Caki2 (cell line): ENCODE measurements at regions not wholly inside any gene's neighbourhood (a gene's known extent, or its start where the extent isn't known, plus 50 kb on each side); places are given as distances from the start of the nearest gene placed in this dataset.

ENCODE experiments used
- DNase-seq: peaks from one replicate; pipeline ENCODE4 v3.0.0-alpha.2; 2015; ENCODE audit warnings: low read depth
- in situ Hi-C: cut with HindIII; loops from 2 replicates; pipeline ENCODE4 v1.10.0; 2016; ENCODE audit warnings: low sequenced_read_pairs, low pct_unique_long_range_greater_than_20kb, mixed read lengths

DNA sequence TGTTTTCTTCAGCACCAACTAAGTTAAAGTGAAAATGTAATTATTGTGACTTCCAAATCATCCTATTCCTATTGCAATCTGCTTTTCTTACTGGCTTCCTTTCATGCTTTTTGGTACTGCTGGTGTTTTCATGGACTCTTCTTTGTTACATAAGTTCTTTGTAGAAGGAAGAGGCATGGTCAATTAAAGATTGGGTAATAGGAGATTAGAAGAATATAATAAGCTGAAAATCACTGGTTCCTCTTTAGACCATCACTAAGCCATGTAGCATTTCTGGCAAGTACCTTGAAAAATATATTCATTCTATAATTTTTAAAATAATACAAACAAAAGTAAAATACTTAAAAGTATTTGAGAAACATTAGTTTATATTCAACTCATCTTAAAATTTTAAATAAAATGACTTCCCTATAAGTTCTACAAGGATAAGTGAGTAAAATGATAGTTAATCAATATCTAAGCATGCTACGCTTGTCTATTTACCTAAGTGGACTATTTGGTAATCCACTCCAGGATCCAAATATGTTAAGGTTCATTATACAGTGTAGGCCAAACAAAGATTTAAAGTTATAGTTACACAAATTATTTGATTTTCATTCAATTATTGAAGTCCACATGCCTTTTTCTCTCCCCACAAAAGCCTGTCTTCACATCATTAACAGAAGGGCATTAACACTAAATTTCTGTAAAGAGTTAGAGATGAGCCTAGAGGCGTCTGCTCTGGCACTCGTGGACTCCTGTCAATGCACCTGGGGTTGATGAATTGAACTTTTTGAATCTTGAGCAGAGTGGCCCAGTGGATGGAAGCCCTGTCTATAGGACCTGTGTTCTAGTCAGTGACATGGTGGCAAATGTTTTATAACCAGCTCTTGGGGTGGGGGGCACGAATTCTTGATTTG, 408.1 kb downstream of the INHBA start:
- no peak for DNase-seq
- in situ Hi-C loops = no loop called here

DNA sequence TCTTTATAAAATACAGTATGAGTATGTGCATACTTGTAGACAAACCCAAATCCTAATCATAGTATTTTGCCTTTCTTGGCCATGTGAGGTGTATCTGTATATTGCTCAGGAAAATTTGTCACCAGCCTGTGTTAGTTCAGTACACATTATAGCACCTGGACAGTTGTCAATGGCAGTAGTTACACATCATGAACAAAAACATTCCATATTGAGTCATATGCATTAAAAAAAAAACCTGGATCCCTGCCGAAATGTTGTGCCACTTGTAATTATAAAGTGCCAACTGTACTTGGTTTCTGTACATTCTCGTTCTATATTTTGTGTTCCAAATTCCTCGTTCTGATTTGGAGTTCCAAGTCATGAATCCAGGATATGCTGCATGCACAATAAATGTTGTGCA, 410.4 kb downstream of the INHBA start:
- in situ Hi-C loops = no loop called here
- DNase-seq = no peak

DNA sequence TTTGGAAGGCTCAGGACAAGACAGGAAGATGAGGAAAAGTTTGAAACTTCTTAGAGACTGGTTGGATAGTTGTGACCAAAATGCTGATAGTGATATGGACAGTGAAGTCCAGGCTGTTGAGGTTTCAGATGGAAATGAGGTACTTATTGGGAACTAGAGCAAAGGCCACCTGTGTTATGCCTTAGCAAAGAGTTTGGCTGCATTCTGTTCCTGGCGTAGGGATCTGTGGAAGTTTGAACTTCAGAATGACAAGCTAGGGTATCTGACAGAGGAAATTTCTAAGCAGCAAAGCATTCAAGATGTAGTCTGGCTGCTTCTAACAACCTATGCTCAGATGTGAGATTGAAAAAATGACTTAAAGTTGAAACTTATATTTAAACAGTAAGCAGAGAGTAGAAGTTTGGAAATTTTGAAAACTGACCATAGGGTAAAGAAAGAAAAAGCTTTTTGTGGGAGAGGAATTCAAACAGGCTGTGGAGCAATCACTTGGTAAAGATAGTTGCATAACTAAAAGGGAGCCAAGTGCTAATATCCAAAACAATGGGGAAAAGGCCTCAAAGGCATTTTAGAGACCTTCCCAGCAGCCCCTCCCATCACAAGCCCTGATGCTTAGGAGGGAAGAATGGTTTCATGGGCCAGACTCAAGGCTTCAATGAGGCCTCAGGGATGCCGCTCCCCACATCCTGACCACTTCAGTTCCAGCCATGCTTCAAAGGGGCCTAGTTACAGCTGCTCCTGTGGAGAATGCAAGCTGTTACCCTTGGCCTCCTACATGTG, 415.1 kb downstream of the INHBA start:
- no peak for DNase-seq
- in situ Hi-C loops = no loop called here

DNA sequence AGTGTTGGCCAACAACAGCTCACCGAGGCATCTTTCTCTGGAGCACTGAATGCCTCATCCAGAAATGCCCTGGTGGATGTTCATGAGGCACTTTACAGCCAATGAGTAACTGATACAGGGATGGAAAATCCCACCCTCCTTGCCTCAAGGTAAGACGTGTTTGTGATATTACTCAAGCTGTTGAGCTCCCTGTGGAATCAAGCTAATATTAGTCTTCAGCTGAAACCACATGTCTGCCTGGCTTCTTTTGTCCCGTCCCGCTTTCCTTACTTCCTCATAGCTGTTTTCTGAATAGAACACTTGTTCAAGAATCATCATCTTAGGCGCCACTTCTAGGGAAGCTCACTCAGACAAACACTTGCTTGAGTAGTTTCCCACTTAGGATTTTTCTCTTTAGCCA, 422.4 kb downstream of the INHBA start:
- in situ Hi-C loops = no loop called here
- no peak for DNase-seq

DNA sequence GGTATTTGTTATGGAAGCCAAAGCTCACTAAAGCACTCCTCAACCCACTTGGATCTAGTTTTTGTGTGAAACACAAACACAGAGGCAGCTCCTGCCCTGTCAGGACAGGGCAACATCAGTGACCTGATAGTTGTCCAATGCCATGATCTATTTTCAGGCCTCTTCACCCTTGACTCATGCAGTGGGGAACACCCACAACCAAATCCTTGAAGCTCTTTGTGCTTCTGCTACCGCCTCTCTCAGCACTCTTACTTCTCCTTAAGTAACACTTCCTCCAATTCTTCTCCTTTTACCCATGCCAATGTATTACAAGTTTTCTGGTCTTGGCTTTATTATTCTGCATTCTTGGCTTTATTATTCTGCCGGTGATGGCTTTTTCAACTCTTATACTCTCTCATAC, 425.3 kb downstream of the INHBA start:
- DNase-seq = no peak
- in situ Hi-C loops = no loop called here

DNA sequence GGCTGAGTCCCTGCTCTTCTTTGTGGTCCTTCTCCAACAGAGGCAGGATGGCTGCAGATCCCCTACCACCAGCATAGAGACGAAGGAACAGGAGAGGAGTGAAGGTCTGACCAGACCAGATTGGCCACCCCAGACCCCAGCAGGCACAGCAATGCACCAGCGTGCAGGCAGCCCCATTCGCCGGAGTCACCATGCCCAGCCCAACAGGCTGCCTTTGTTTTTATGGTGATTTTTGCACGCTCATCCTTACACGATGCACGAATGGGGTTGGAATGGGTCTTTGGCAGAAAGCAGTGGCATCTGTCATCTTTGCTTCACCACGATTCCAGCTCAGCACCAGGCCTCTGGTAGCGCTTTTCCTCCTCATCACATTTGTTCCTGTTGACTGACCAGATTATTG, 427.6 kb downstream of the INHBA start:
- in situ Hi-C loops = no loop called here
- no peak for DNase-seq

DNA sequence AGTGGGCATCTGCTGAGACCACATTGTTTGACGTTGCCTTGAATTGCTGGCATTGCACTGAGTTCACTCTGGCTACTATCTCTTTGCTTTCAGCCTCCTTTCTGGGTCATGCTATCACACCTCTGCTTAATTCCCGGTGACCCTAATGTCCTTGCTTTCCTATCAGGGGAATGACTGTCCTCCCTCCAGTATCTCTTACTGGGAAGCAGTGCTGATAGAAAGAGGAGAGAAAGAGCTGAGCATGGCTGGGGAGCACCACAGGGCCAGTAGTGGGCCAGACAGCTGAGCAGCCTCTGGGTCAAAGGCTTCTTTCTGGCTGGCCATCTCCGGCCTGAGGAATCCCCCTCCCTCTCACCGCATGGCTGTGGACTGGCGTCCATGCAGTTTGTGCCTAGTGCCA, 428.7 kb downstream of the INHBA start:
- in situ Hi-C loops = no loop called here
- no peak for DNase-seq

DNA sequence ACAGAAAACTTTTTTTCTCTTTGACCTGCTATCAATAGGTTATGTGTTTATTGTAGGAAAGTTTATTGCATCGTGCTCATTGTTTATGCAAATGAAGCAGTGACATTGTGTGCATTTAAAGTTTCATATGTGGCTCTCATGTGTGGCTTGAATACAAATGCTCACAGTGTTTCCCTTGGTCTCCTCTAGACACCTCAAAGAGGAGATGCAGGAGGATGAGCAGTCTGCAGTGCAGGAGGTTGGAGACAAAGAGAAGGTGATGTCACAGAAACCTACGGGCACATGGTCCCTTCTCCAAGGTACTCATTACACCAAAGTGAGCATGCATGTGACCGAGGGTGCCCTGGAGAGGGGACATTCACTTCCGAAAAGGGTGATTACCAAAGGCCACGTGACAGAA, 430.2 kb downstream of the INHBA start:
- no peak for DNase-seq
- in situ Hi-C loops = no loop called here

DNA sequence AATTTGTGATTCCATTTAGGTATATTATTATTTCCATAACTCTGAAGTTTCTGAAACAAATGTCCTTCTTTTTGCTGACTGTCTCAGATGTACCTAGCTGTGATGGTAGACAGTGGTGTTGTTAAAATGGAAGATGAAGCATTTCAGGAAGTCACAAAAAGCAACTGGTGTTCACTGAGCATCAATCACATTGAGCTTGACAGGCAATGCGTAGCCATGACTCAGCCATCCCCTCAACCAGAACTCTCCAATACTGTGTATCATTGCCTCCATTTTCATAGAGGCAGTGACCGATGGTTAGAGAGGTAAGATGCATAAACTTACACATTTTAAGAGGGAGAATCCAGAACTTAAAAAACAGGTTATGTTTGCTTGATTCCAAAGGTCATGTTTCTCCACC, 434.0 kb downstream of the INHBA start:
- in situ Hi-C loops = no loop called here
- DNase-seq = peak; percentile 30

DNA sequence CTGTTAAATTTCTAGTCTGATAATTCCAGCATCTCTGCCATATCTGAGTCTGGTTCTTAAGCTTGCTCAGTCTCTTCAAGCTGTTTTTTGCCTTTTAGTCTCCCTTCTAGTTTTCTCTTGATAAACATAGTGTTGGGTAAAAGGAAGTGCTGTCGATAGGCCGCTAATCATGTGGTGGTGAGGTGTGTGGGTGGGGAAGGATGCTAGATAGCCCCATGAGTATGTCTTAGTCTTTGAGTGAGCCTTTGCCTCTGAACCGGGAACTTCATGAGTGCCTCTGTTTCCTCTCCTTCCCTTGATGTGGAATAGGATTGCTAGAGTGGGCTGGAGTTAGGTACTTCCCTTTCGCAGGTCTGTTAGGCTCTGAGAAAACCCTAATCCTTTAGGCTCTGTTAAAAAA, 441.8 kb downstream of the INHBA start:
- in situ Hi-C loops = no loop called here
- no peak for DNase-seq

DNA sequence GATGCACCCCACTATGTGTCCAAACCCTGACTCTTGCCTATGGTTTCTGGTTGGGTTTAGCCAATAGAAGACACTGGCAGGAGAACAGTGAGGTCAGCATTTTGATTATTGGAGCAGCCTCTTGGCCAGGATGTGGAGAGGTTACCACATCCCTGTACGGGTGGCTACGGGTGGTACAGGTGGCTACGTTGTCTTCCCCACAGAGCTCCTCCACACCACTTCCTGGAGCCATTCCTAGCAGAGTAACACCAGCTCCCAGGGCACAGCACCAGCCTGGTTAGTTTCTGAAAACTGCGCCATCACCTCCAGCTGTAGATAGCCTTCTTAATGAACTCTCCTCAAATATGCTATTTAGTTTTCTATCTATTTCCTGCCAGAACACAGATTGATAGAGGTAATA, 445.2 kb downstream of the INHBA start:
- in situ Hi-C loops = no loop called here
- no peak for DNase-seq

DNA sequence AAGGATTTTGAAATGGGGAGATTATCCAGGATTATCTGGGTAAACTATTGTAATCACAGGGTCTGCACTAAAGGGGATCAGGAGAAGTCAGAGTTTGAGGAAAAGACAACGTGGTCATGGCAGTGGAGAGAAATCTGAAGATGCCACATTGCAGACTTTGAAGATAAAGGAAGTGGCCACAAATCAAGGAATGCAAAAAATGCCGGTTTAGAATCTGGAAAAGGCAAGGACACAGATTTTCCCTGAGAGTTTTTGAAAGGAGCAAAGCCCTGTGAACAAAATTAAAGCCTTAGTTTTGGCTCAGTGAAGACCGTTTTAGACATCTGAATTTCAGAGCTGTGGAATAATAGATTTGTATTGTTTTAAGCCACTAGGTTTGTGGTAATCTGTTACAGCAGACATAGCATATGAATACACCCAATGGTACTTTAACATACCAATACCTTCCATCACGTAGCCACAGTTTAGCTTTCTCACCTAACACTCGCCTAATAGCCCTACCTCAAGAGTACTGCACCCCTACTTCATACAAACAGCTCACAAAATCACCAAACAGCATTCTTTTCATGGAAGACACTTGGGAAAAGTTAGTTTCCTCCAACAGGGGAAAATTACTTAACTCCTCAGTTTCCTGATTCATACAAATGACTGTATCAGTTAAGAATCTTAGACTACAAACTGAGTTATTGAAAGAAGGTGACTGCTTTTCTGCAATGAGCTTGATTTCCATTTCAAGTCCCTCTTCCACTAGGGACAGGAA, 446.5 kb downstream of the INHBA start:
- no peak for DNase-seq
- in situ Hi-C loops = no loop called here

DNA sequence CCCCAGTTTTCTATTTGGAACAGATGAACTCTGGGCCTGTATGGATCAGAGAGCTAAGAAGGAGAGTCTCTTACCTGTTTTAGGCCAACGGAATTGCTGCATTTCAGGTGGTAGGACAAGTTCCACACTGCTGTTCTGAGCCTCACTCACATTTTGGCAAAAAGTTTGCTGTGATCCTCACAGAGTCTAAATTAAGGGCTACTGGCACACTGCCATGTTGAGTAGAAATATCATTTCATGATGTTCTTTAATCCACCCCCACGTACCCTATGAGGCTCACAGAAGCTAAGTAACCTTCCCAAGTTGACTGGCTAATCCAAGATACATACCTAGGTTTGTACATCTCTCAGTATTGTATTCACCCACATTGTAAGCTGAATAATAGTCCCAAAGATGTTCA, 447.2 kb downstream of the INHBA start:
- DNase-seq = no peak
- in situ Hi-C loops = no loop called here

DNA sequence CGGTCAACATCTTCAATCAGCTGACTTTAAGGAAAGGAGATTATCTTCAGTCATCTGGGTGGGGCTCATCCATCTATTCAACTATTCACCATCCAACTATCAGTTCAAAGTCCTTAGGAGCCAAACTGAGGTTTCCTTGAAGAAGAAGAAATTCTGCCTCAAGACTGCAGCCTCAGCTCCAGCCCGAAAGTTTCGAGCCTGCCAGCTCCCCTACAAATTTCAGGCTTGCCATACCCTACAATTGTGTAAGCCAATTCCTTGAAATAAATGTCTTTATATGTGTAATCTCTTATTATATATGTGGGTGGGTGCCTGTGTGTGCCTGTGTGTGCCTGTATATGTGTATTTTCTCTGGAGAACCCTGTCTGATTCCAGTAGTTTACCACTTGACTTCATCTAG, 447.8 kb downstream of the INHBA start:
- in situ Hi-C loops = no loop called here

DNA sequence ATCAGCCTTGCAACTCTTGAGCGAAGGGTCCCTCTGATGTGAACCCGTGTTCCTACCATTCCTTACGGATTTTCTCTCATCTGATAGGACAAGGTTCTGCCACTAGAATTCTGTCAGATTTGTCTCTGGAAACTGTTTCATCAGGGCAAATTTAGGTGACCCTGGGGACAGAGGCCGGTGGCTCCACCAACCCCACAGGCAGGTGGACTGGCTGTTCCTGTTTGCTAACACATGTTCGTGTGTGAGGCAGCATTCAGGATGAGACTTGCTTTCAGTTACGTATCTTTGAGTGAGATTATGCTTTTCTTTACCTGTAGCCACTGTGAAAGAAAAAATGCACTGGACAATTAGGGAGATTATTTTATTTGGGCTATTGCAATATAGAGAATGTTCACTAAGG, 449.9 kb downstream of the INHBA start:
- DNase-seq = no peak
- in situ Hi-C loops = no loop called here

More for the DNA sequence above, 447.8 kb downstream of the INHBA start:
- DNase-seq = no peak

DNA sequence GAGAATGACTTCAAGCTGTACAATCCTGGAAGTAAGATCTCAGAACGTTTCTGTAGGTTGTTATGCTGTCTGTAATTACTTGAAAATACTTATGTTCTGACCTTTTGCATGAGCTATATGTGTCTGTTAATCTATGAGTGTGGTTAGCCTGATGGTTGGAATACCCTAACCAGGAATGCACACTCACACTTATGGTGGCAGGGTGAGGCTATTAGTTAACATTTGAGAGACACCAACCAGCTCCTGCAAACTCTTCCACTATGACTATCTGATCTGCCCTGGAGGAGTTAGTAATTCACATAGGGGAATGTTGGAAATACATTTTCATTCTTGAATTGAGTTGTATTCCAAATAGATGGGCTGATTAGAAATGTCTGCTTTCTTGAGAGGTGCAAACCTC, 450.3 kb downstream of the INHBA start:
- in situ Hi-C loops = no loop called here
- no peak for DNase-seq

DNA sequence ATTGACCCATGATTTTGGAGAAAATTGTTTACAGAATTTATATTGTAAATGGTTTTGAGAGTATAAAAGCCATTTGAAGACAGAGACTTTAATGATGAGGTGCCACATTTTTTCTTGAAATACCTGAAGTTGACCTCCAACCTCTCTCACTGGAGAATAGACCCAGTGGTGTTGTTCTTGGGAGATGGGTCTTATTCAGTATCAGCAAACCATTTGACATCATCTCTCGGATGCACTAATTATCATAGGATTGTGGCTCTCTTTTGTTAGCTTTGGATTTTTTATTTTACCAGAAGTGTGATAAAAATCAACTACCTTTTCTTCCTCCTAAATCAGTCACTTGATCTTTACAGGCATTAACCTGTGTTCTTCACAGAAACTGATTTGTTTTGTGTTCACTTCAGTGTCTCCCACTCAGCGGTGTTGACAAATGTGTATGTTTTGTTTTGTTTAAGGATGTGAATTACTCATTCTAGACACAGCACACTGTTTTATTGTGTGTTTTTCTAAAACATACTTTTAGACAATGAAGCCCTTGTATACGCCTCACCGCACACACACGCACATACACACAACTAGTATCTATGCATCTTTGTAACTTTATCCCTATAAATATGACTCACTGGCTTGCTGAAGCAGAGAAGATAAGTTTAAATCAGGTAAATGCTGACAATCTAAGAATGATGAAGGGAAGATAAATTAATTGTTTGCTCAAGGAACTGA, 455.6 kb downstream of the INHBA start:
- in situ Hi-C loops = no loop called here
- DNase-seq = peak; percentile 97

DNA sequence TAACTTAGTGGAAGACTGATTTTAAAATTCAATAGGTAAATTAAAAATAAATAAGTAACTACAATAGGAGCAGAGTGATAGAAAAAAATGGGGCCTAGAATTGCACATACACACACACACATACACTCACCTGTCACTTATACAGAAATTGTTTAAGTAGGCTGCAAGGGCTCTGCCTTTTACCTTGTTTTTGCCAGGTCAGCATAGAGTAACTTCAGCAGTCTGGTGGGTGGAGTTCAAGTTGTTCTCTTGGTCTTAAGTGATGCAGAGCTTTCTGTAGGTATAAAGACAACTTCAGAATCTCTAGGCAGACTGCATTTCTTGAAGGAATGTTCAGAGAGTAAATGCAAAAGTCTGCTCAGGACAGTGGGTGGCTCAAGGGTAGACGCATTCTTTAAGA, 457.0 kb downstream of the INHBA start:
- no peak for DNase-seq
- in situ Hi-C loops = no loop called here
